ENCODE measurements at regions not wholly inside any gene's neighbourhood (a gene's known extent, or its start where the extent isn't known, plus 50 kb on each side); places are given as distances from the start of the nearest gene placed in this dataset.

DNA sequence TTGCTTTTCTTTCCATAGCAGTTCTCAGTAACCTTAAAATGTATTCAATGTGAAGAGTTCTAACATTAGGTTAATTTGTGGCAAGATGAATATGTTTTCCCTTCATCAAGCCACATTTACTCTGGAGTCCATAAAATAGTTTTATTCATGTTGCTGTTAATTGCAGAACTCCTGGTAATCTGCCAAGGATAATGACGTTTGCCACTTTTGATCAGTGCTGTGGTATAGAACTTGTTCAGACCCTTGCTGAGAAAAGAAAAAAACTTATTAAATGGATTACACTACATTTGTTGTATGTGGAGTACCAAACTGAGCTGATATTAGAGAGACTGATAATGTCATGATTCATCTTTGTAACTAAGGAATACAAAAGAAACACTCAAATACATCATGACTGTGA is 212.4 kb upstream of the DMAC1 start:
- TF ChIP-seq POLR2AphosphoS5 (IDR thresholded peaks at IDR 0.05) (no peak), POLR2A (IDR thresholded peaks at IDR 0.05) (no peak)
- TF ChIP-seq, protein P1, sequence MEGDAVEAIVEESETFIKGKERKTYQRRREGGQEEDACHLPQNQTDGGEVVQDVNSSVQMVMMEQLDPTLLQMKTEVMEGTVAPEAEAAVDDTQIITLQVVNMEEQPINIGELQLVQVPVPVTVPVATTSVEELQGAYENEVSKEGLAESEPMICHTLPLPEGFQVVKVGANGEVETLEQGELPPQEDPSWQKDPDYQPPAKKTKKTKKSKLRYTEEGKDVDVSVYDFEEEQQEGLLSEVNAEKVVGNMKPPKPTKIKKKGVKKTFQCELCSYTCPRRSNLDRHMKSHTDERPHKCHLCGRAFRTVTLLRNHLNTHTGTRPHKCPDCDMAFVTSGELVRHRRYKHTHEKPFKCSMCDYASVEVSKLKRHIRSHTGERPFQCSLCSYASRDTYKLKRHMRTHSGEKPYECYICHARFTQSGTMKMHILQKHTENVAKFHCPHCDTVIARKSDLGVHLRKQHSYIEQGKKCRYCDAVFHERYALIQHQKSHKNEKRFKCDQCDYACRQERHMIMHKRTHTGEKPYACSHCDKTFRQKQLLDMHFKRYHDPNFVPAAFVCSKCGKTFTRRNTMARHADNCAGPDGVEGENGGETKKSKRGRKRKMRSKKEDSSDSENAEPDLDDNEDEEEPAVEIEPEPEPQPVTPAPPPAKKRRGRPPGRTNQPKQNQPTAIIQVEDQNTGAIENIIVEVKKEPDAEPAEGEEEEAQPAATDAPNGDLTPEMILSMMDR (IDR thresholded peaks at IDR 0.05) = no peak

All from gastroesophageal sphincter (tissue), 3 donors.